Karpas-422 (cell line): ENCODE measurements at regions not wholly inside any gene's neighbourhood (a gene's known extent, or its start where the extent isn't known, plus 50 kb on each side); places are given as distances from the start of the nearest gene placed in this dataset.
"Not testable (repeated sequence)": the region's sequence is repeated elsewhere in the genome, so short reads cannot be mapped to it uniquely, and the experiment has no call there.

Source experiments
- DNase-seq: peaks from one replicate; pipeline ENCODE4 v3.0.0-alpha.2; 2015
- H2AFZ ChIP-seq: fragments of 200-600 bp; sonication (generic); 2 replicates; pipeline ENCODE4 v1.6.1; 2014; ENCODE audit warnings: antibody characterized with exemption, low read length, mixed read lengths
- H3K27ac ChIP-seq: fragments of 200-600 bp; sonication (generic); 2 replicates; pipeline ENCODE4 v1.5.1; 2014; ENCODE audit warnings: mild to moderate bottlenecking, low read length, moderate library complexity
- H3K27me3 ChIP-seq: fragments of 200-600 bp; sonication (generic); 2 replicates; pipeline ENCODE4 v1.6.1; 2014; ENCODE audit warnings: low read length, mixed read lengths
- H3K36me3 ChIP-seq: fragments of 200-600 bp; sonication (generic); 2 replicates; pipeline ENCODE4 v1.6.1; 2014; ENCODE audit warnings: low read length, mixed read lengths; ENCODE audit not compliant: insufficient read depth
- H3K4me1 ChIP-seq: fragments of 200-600 bp; sonication (generic); 2 replicates; pipeline ENCODE4 v1.6.1; 2014; ENCODE audit warnings: mild to moderate bottlenecking, low read length, mixed read lengths
- H3K4me2 ChIP-seq: fragments of 200-600 bp; sonication (generic); 2 replicates; pipeline ENCODE4 v1.6.1; 2014; ENCODE audit warnings: low read length, low read depth, mild to moderate bottlenecking; ENCODE audit not compliant: poor library complexity, severe bottlenecking
- H3K4me3 ChIP-seq: fragments of 200-600 bp; sonication (generic); 2 replicates; pipeline ENCODE4 v1.5.1; 2014; ENCODE audit warnings: mild to moderate bottlenecking, antibody characterized with exemption, low read length, mixed read lengths
- H3K79me2 ChIP-seq: fragments of 200-600 bp; sonication (generic); 2 replicates; pipeline ENCODE4 v1.6.1; 2014; ENCODE audit warnings: mild to moderate bottlenecking, low read length, mixed read lengths
- H3K9ac ChIP-seq: fragments of 200-600 bp; sonication (generic); 2 replicates; pipeline ENCODE4 v1.6.0; 2014; ENCODE audit warnings: low read length
- H3K9me2 ChIP-seq: fragments of 200-600 bp; sonication (generic), shearing (Covaris generic); replicated peaks from 2 replicates; pipeline ENCODE4 v1.6.0; 2014; ENCODE audit warnings: mild to moderate bottlenecking, low read length, moderate library complexity; ENCODE audit not compliant: insufficient read depth
- H3K9me3 ChIP-seq: fragments of 300-700, 200-600 bp; sonication (generic); 2 replicates; pipeline ENCODE4 v1.6.1; 2014; ENCODE audit warnings: low read length, mixed read lengths
- H4K20me1 ChIP-seq: fragments of 200-600 bp; sonication (generic); 2 replicates; pipeline ENCODE4 v1.6.1; 2014; ENCODE audit warnings: mild to moderate bottlenecking, antibody characterized with exemption, low read length, low read depth; ENCODE audit not compliant: insufficient read depth

GRCh38 chr18:1034971-1035370, 130.3 kb downstream of the ADCYAP1 start:
- Histone ChIP-seq H2AFZ (no peak overlapping the region), H3K9me3 (peaks cover 3% of the 10 kb centered on the region), H3K4me2 (no peak overlapping the region), H3K4me1 (no peaks in the 10 kb centered on the region), H3K4me3 (no peak overlapping the region), H3K27ac (no peak overlapping the region), H3K27me3 (no peaks in the 10 kb centered on the region), H4K20me1 (no peaks in the 10 kb centered on the region), H3K9ac (no peak overlapping the region), H3K79me2 (no peaks in the 10 kb centered on the region), H3K36me3 (no peaks in the 10 kb centered on the region), H3K9me2 (no peaks in the 10 kb centered on the region)
- no peak for DNase-seq

GRCh38 chr18:1036926-1037325, 132.3 kb downstream of the ADCYAP1 start:
- no peaks in the 10 kb centered on the region for H3K4me1 ChIP-seq
- no peaks in the 10 kb centered on the region for H3K27me3 ChIP-seq
- peaks cover 3% of the 10 kb centered on the region for H3K9me3 ChIP-seq
- no peaks in the 10 kb centered on the region for H3K79me2 ChIP-seq
- no peak overlapping the region for H3K4me3 ChIP-seq
- no peak for DNase-seq
- no peak overlapping the region for H3K4me2 ChIP-seq
- H3K36me3 ChIP-seq: no peaks in the 10 kb centered on the region
- H2AFZ ChIP-seq: no peak overlapping the region
- H3K9me2 ChIP-seq: no peaks in the 10 kb centered on the region
- no peak overlapping the region for H3K27ac ChIP-seq
- H4K20me1 ChIP-seq: no peaks in the 10 kb centered on the region
- no peak overlapping the region for H3K9ac ChIP-seq

- Histone ChIP-seq H3K4me1 (no peaks in the 10 kb centered on the region), H3K27ac (no peak overlapping the region), H4K20me1 (no peaks in the 10 kb centered on the region), H3K4me3 (no peak overlapping the region), H3K9me3 (peaks cover 3% of the 10 kb centered on the region), H2AFZ (no peak overlapping the region), H3K4me2 (no peak overlapping the region), H3K79me2 (no peaks in the 10 kb centered on the region), H3K9me2 (no peaks in the 10 kb centered on the region), H3K27me3 (no peaks in the 10 kb centered on the region), H3K36me3 (no peaks in the 10 kb centered on the region), H3K9ac (no peak overlapping the region)
- no peak for DNase-seq
Observed at GRCh38 chr18:1037776-1038175, 133.1 kb downstream of the ADCYAP1 start.

- no peaks in the 10 kb centered on the region for H3K79me2 ChIP-seq
- no peak overlapping the region for H3K4me2 ChIP-seq
- no peak for DNase-seq
- no peaks in the 10 kb centered on the region for H3K4me1 ChIP-seq
- H3K27ac ChIP-seq: no peak overlapping the region
- no peak overlapping the region for H2AFZ ChIP-seq
- H3K9me3 ChIP-seq: peaks cover 3% of the 10 kb centered on the region
- H3K36me3 ChIP-seq: no peaks in the 10 kb centered on the region
- no peaks in the 10 kb centered on the region for H3K27me3 ChIP-seq
- H3K9ac ChIP-seq: no peak overlapping the region
- H3K9me2 ChIP-seq: no peaks in the 10 kb centered on the region
- no peak overlapping the region for H3K4me3 ChIP-seq
- no peaks in the 10 kb centered on the region for H4K20me1 ChIP-seq
Observed at GRCh38 chr18:1039421-1039820, 134.8 kb downstream of the ADCYAP1 start.

- DNase-seq, H3K27ac ChIP-seq, H3K4me3 ChIP-seq, H2AFZ ChIP-seq, H3K9me3 ChIP-seq, H3K4me2 ChIP-seq, H3K4me1 ChIP-seq, H3K79me2 ChIP-seq, H3K9ac ChIP-seq, H3K9me2 ChIP-seq, H4K20me1 ChIP-seq, H3K27me3 ChIP-seq, H3K36me3 ChIP-seq: not testable (repeated sequence)
Observed at GRCh38 chr18:1043039-1043438, 138.4 kb downstream of the ADCYAP1 start.

GRCh38 chr18:1045658-1046057, 141.0 kb downstream of the ADCYAP1 start:
- H2AFZ ChIP-seq: no peak overlapping the region
- no peak for DNase-seq
- H3K9me2 ChIP-seq: no peaks in the 10 kb centered on the region

GRCh38 chr18:1047406-1047805, 142.7 kb downstream of the ADCYAP1 start:
- Histone ChIP-seq H3K27ac (no peak overlapping the region), H3K9ac (no peak overlapping the region), H3K4me1 (no peaks in the 10 kb centered on the region), H4K20me1 (no peaks in the 10 kb centered on the region), H3K9me3 (no peaks in the 10 kb centered on the region; the same call in 1 of the 2 replicates), H3K79me2 (no peaks in the 10 kb centered on the region), H3K36me3 (no peaks in the 10 kb centered on the region), H3K9me2 (no peaks in the 10 kb centered on the region), H2AFZ (no peak overlapping the region), H3K27me3 (no peaks in the 10 kb centered on the region), H3K4me2 (no peak overlapping the region), H3K4me3 (no peak overlapping the region)
- DNase-seq: no peak

More at GRCh38 chr18:1045658-1046057, 141.0 kb downstream of the ADCYAP1 start:
- no peak overlapping the region for H3K9ac ChIP-seq
- H3K79me2 ChIP-seq: no peaks in the 10 kb centered on the region
- no peak overlapping the region for H3K27ac ChIP-seq
- no peaks in the 10 kb centered on the region for H3K9me3 ChIP-seq
- no peak overlapping the region for H3K4me2 ChIP-seq
- H3K4me3 ChIP-seq: no peak overlapping the region
- no peaks in the 10 kb centered on the region for H3K36me3 ChIP-seq
- no peaks in the 10 kb centered on the region for H4K20me1 ChIP-seq
- H3K4me1 ChIP-seq: no peaks in the 10 kb centered on the region
- H3K27me3 ChIP-seq: no peaks in the 10 kb centered on the region

GRCh38 chr18:1048032-1048431, 143.4 kb downstream of the ADCYAP1 start:
- no peak for DNase-seq
- no peak overlapping the region for H3K27ac ChIP-seq
- H4K20me1 ChIP-seq: no peaks in the 10 kb centered on the region
- no peak overlapping the region for H3K9ac ChIP-seq
- no peak overlapping the region for H3K4me3 ChIP-seq
- H3K9me2 ChIP-seq: no peaks in the 10 kb centered on the region
- H3K27me3 ChIP-seq: no peaks in the 10 kb centered on the region
- no peaks in the 10 kb centered on the region for H3K36me3 ChIP-seq
- no peak overlapping the region for H3K4me2 ChIP-seq
- no peaks in the 10 kb centered on the region for H3K4me1 ChIP-seq
- H3K9me3 ChIP-seq: no peaks in the 10 kb centered on the region; the same call in 1 of the 2 replicates
- no peak overlapping the region for H2AFZ ChIP-seq
- H3K79me2 ChIP-seq: no peaks in the 10 kb centered on the region

GRCh38 chr18:1049173-1049572, 144.5 kb downstream of the ADCYAP1 start:
- H3K9me3 ChIP-seq: no peaks in the 10 kb centered on the region; the same call in 1 of the 2 replicates
- H3K79me2 ChIP-seq: no peaks in the 10 kb centered on the region
- H3K27ac ChIP-seq: no peak overlapping the region
- no peaks in the 10 kb centered on the region for H3K27me3 ChIP-seq
- no peaks in the 10 kb centered on the region for H3K4me1 ChIP-seq
- no peaks in the 10 kb centered on the region for H4K20me1 ChIP-seq
- H3K4me2 ChIP-seq: no peak overlapping the region
- no peaks in the 10 kb centered on the region for H3K36me3 ChIP-seq
- H3K9me2 ChIP-seq: no peaks in the 10 kb centered on the region
- H3K9ac ChIP-seq: no peak overlapping the region
- DNase-seq: no peak
- no peak overlapping the region for H2AFZ ChIP-seq
- no peak overlapping the region for H3K4me3 ChIP-seq
